HG02981 (cell line): ENCODE measurements at regions not wholly inside any gene's neighbourhood (a gene's known extent, or its start where the extent isn't known, plus 50 kb on each side); places are given as distances from the start of the nearest gene placed in this dataset.

Experiments used
- ATAC-seq: cut with Tn5 transposase; IDR thresholded peaks from one replicate; pipeline ENCODE4 v1.9.1; 2021; ENCODE audit warnings: mild to moderate bottlenecking, moderate library complexity; ENCODE audit not compliant: unreplicated experiment

DNA sequence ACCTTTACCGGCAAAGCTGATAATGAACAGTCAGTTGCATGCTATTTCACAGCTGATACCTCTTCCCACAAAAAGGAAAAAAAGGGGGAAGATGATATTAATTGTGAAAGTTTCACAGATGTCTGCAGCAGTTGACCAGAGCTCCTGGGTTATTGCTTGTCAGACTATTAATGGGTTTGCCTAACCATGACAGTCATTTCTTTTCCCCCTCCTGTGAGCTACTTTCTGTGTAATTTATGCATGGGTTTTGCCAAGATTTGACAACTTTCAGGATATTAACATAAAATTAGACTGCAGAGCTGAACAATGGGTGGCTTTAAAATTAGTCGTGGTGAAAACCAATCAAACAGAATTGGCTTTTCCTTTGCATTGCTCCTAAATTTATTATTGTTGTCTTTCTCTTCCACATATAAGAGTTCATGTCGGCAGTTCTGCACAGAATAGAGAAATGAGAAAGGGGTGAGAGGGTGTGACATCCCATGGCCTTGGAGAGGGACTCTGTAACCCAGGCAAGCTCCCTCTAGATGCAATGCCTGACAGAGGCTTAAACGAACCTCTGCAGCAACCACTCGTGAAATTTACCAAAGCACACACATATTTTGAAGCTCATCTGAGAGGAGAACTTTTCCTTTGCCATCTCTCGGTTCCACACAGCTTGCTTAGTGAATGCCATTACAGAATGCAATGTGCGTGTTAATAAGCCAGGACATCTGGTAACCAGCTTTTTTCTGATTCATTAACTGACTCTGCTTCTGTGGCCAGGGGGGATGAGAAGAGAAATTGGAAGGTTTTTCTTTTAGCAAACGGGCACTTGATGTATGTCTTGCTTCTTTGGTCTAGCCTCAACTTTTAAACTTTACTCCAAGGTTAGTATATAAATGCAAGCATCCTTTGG is 82.2 kb upstream of the ITGA4 start:
- ATAC-seq: peak; percentile 52

GRCh38 chr2:181376442-181376841 is 80.7 kb upstream of the ITGA4 start:
- ATAC-seq: no peak

GRCh38 chr2:181376999-181377398 is 80.2 kb upstream of the ITGA4 start:
- ATAC-seq: no peak

DNA sequence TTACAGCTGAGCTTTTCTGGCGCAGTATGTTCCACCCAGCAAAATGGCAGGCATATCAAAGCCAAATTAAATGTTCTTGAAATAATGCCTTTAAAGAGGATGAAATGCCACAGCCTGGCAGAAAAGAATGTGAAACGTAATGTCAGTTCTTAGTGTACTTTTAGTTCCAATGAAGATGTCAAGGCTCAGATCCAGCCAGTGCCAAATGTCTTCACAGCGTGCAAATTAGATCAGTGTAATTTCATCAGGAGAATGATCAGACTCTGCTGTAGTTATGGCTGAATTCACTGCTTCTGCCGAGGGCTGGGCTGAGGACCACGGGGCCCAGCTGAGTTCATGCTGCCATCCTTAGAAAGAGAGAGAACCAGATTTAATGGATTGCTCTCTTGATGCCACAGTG is 78.7 kb upstream of the ITGA4 start:
- no peak for ATAC-seq

DNA sequence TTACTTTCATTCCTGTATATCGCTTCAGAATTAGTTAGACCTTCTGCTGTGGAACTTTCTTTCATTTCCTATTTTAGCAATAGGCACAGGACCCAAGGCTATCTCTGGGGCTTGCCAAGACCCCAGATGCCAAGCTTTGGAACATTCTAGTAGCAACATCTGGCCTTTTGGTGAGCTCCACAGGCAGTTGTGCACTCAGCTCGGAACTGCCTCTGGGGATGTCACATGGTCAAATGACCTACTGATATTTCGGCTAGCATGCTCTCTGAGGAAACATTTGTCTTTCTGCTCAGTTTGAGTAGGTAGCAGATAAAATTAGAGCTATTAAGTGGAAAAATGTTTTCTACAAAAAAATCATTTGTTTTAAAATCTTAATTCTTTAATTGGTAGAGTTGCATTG is 76.6 kb upstream of the ITGA4 start:
- ATAC-seq: no peak

DNA sequence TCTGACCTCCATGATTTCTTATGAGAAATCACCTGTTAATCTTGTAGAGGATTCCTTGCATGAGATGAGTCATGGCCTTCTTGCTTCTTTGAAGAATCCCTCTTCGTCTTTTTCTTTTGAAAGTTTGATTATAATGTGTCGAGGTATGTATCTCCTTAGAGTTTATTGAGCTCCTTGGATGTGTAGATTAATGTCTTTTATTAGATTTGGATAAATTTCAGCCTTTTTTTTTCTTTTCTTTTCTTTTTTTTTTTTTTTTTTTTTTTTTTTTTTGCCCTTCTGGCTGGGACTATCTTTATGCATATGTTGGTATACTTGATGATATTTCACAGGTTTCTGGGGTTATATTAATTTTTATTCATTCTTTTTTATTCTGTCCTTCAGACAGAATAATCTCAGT is 72.3 kb upstream of the ITGA4 start:
- ATAC-seq: no peak

DNA sequence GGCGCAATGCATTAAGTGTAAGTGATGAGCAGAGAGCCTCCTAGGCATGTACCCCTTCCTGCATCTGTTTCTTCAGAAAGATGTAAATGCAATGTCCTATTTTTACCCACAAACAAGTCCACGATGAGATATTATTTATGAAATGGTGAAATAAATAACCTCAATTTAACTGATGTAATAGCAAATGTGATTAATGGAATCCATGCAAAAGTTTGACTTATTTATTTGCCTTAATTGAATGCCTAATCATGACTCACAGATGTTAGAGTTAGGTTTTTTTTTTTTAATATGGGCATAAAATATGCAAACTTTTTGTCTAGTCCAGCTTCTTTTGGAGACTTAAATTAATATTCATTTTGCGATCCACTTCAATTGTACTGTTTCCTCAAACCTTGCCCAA is 67.7 kb upstream of the ITGA4 start:
- ATAC-seq: no peak

- ATAC-seq: peak; percentile 62
These were observed 63.7 kb upstream of the ITGA4 start for GRCh38 chr2:181393472-181393871.

- ATAC-seq: no peak
These were observed 62.3 kb upstream of the ITGA4 start for GRCh38 chr2:181394741-181395437.

- ATAC-seq: no peak
These were observed 61.3 kb upstream of the ITGA4 start for GRCh38 chr2:181395851-181396250.

DNA sequence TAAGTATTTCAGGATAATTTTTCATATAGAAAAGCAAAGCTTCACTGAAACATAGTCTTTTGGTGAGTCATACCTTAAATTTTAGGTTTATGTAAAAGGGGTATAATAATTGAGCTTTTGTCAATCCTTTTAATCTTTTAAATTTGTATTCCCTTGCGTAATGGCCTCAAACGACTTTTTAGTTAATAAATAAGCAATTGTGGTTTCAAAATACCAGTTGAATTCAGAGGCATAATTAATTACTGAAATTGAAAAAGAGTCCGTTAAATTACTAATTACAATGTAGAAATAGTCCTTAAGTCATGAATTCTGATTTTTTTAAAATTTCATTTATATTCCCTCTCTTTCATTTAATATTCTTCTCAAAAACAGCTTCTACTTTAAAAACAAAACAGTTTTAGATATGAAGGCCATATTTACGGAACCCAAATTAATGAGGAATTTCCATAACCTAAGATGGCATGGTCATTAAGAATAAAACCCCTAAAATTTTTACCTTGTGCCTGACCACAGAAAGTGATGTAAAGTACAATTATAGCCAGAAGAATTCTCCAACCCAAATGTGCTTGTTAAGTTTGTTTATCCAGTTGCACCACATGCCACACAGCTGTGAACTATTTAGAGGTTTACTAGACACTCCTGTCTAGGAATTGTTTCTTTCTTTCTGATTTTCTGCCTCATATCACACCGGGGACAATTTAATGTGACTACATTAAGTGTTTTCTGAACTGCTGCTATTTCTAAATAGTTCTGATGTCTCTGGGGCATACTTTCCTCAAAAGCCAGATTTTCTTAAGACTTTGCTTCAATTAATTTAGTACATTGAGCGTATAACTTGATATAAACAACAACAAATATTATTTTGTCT is 60.7 kb upstream of the ITGA4 start:
- ATAC-seq: no peak

- ATAC-seq: no peak
These were observed 59.9 kb upstream of the ITGA4 start for GRCh38 chr2:181397331-181397730.

DNA sequence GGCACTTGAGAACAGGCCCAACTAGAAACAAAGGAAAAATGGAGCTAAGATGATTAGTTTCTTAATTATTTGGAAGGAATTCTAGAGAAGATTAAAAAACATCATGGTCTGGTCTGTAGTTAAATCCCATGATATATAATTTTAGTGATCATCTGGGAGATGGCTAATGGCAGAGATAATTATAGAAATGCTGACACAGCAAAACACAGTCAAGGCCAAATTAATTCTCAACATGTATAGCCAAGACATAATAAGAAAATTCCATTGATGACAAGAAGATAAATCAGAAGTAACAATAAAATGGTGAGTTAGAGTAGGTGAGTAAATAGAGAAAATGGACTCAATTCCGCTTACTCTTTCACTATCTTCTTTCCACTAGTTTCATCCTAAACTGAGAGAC is 59.2 kb upstream of the ITGA4 start:
- no peak for ATAC-seq

GRCh38 chr2:181399027-181399426 is 58.2 kb upstream of the ITGA4 start:
- no peak for ATAC-seq

DNA sequence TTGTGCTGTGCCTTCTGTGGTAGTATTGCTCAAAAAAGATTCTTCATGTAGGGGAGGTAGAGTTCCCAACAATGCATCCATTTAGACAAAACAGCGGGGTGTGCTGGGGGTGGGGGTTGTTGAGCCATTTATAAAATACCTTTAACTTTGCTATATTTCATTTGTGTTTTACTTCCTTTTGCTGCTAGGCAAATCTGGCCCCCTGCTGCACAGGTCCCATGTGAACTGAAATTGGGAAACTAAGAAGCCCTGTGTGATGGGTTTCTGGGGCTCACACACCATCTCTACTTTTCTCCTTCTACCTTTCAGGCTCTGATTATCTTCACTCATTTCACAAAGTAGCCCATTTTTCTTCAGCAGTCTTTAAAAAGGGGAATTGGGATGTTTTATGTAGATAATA is 52.7 kb upstream of the ITGA4 start:
- ATAC-seq: no peak

- ATAC-seq: no peak
These were observed 50.0 kb upstream of the ITGA4 start for GRCh38 chr2:181407171-181407570.
